GM19043 (cell line): ENCODE measurements at regions not wholly inside any gene's neighbourhood (a gene's known extent, or its start where the extent isn't known, plus 50 kb on each side); places are given as distances from the start of the nearest gene placed in this dataset.

ENCODE experiments used
- ATAC-seq: cut with Tn5 transposase; IDR thresholded peaks from one replicate; pipeline ENCODE4 v1.9.1; 2021; ENCODE audit warnings: low read depth; ENCODE audit not compliant: unreplicated experiment

DNA sequence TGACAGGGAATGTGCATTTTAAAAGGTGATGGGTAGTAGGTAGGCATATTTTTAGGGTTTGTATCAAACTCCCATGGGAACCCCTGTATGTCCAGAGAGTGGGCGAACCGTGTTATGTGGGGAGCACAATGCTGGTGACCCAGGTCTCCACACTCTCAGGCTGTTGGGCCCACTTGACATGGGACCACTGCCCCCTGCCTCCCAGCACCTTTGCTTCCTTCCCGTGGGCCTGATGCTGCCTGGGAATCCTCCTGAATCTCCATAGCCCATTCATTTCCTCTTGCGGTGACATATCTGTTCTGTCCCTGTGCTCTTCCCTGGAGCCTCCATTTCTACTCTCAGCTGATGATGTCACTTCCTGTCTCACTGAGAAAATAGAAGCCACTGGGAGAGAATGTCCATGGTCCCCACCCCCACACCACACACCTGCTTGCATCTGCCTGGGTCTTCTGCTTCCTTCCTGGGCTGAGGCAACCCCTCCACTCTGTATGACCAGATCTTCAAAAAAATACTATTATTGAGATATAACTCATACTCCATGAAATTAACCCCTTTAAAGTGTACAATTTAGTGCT, 55.8 kb upstream of the THY1 start:
- no peak for ATAC-seq

DNA sequence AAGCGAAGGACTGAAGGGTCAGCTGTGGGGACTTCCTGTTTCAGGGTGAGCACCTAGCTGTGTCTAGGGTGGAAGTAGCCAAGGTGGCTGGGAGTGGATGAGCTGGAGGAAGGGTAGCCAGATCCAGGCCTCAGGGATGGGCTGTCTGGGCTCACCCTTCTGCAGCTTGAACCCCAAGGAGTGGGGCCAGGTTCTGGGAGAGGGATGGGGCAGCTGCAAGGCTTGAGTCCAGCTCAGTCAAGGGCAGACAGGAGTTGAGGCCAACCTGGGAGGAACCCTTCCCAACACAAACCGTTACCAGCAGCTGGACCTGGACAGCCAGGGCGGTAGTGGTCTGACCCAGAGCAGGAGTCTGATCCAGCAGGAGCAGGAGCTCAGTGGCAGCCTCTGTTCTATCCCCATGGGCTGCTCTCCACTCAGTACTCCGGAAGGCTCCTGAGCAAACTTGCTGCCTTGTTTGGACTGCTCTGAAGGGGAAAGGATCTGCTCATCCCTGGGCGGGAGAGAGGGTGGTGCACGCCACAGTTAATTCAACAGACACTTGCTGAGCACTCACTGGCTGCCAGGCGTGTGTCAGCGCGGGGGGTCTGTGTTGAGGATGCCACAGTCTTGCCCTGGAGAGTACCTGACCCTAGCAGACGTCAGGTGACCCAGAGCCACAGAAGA, 53.8 kb upstream of the THY1 start:
- no peak for ATAC-seq

DNA sequence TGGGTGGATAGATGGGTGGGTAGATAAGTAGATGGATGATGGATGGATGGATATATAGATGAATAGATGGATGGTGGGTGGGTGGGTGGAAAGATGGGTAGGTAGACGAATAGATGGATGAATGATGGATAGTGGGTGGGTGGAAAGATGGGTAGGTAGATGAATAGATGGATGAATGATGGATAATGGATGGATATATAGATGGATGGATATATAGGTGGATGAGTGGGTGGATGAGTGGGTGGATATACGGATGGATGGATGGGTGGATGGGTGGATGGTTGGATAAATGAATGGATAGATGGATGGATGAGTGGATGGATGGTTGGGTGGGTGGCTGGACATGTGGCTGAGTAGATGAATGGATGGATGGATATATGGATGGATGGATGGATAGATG, 53.1 kb upstream of the THY1 start:
- no peak for ATAC-seq

DNA sequence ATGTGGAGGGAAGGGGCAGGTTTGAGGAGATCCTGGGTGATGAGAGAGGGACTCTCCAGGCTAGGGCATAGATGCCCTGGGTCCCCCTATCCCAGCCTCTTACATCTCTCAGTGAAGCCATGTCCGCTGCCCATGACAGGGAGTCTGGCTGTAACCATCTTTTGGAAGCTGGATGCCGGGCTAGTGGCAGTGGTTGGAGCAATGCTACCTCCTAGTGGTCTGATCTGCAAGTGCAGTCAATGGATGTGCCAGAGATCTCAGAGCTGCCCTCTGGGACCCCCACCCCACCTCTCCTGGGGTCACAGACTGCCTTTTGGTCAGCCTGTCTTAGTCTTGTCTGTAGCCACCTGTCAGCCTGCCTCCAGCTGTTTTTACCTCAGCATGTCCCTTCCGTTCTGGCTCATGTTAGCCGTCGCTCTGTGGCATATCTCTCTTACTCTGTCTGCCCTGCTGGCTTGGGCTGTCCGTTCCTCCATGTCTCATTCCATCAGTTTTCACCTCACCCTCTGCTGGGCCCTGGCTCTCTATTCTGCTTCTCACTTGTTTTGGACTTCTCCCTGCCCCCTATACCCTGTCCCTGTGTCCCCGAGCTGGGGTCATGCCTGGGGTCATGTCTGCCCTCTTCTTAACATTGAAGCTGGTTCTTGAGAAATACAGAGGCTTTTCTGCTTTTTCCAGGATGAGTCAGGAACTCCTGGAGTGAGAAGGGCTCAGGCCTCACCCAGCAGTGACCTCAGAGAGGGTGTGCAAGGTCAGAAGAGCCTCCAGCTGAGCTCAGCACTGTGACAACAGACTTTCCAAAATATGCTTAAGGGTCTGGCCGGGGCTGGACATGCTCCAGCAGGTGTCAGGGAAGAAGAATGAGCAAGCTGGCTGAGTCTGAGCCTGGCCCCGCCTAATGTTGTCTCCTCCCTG, 52.0 kb upstream of the THY1 start:
- ATAC-seq = no peak

DNA sequence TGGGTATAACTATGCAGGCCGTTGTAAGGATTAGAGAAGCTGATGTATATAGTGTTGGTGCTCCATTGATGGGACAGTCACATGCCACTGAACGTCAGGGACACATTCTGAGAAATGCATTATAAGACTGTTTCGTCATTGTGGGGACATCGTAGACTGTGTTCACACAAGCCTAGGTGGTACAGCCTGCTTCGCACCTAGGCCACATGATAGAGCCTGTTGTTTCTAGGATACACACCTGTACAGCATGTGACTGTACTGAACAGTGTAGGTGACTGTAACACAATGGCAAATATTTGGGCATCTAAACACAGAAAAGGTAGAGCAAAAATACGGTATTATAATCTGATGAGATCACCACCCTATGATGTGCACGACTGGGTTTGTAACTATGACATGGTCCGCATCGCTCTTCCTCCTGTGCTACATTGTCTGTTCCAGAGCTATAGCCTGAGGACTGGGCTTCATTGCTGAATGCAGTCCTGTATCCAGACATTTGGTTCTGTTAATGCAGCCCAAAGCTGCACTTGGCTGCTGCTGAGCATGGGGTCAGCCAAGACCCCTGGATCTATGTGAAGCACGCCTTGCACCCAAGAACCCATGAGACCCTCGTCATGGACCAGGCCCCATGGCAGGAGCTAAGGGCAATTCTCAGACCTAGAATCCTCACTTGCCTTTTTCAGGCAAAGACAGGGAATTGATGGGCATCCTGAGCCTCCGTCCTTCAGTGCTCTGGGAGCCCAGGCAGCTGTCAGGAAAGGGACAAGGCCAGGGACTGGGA, 51.1 kb upstream of the THY1 start:
- ATAC-seq = no peak

DNA sequence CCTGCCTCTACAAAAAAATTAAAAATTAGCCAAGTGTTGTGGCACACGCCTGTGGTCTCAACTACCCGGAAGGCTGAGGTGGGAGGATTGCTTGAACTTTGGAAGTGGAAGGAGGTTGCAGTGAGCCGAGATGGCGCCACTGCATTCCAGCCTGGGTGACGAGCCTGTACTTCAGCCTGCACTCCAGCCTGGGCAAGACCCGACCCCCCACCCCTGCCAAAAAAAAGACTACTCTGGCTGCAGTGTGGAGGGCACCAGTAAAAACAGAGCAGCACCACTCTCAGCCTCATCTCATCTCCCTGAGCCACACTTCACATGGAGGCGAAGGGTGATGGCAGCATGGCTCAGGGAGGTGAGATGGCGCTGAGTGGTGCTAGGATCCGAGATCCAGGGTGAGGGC, 50.3 kb upstream of the THY1 start:
- ATAC-seq = no peak

DNA sequence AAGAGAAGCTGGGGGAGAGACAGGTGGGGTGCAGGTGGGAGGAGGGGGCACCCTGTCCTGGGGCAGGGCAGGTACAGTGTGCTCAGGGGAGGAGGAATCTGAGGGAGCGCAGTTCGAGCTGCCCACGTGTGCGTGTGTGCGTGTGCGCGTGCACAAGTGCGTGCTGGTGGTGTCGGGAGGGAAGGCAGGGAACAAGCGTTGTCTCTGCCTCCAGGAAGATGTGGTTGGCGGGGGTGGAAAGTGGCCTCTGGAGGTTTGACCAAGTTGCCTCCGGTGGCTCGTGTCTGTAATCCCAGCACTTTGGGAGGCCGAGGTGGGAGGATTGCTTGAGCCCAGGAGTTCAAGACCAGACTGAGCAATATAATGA, 49.9 kb upstream of the THY1 start:
- no peak for ATAC-seq
